ENCODE measurements at regions not wholly inside any gene's neighbourhood (a gene's known extent, or its start where the extent isn't known, plus 50 kb on each side); places are given as distances from the start of the nearest gene placed in this dataset.

GRCh38 chr4:97349468-97350186, 793.6 kb downstream of the STPG2 start:
- RAD21 ChIA-PET (ENCODE audit: unreplicated experiment): no interaction called here
- SMC1A ChIA-PET (ENCODE audit: uncharacterized antibody, unreplicated experiment): no interaction called here
- in situ Hi-C loops (cut with MboI) (no loop called here), intact Hi-C loops (cut with micrococcal nuclease; ENCODE audit: unreplicated experiment) (no loop called here)
- Histone ChIP-seq H3K4me1 (ENCODE audit: control insufficient read depth, insufficient read depth, low read length) (no peaks in the 10 kb centered on the region), H3K36me3 (ENCODE audit: control insufficient read depth in 2 of 2, insufficient read depth in 2 of 2, low read length in 1 of 2) (no peaks in the 10 kb centered on the region), H3K79me2 (ENCODE audit: control insufficient read depth, insufficient read depth, low read length) (no peaks in the 10 kb centered on the region), H3K4me3 (no peak overlapping the region), H2AFZ (ENCODE audit: control insufficient read depth, low read depth, low read length) (no peak overlapping the region), H3K27me3 (replicated peaks in 1 of 2; ENCODE audit: control insufficient read depth in 2 of 2, insufficient read depth in 2 of 2, low read length in 1 of 2) (no peaks in the 10 kb centered on the region), H3K9ac (ENCODE audit: control insufficient read depth, insufficient read depth, low read length) (no peak overlapping the region), H3K4me2 (ENCODE audit: control insufficient read depth, insufficient read depth) (no peak overlapping the region), H3K27ac (ENCODE audit: control insufficient read depth, insufficient read depth) (no peak overlapping the region), H4K20me1 (ENCODE audit: control insufficient read depth, insufficient read depth) (no peaks in the 10 kb centered on the region), H3K9me3 (replicated peaks; ENCODE audit: control insufficient read depth, insufficient read depth, low read length) (no peaks in the 10 kb centered on the region)
- POLR2A ChIA-PET: no interaction called here
- no peak for FAIRE-seq
- DNase-seq (ENCODE audit: low read depth, low spot score): no peak
- TF ChIP-seq POLR2A (IDR thresholded peaks at IDR 0.05; ENCODE audit: low read depth, low read length) (no peak), CBFB (IDR thresholded peaks at IDR 0.05; ENCODE audit: low read depth) (no peak)
- 0% methylated on average over 1 of the region's 1 CpG for WGBS (ENCODE audit: insufficient coverage, insufficient replicate concordance, low lambda C conversion rate, missing lambda C conversion rate)
- no peak for ATAC-seq
- CTCF ChIA-PET: no interaction called here
- no TSS peak for BruUV-seq (replicated peaks)

GRCh38 chr4:97353876-97354275, 789.4 kb downstream of the STPG2 start:
- RAD21 ChIA-PET (ENCODE audit: unreplicated experiment): no interaction called here
- H3K27me3 ChIP-seq (replicated peaks in 1 of 2; ENCODE audit: control insufficient read depth in 2 of 2, insufficient read depth in 2 of 2, low read length in 1 of 2): no peaks in the 10 kb centered on the region
- intact Hi-C loops (cut with micrococcal nuclease; ENCODE audit: unreplicated experiment): no loop called here
- H3K4me1 ChIP-seq (ENCODE audit: control insufficient read depth, insufficient read depth, low read length): no peaks in the 10 kb centered on the region
- ATAC-seq (no peak), DNase-seq (ENCODE audit: low read depth, low spot score) (no peak), FAIRE-seq (no peak)
- H3K36me3 ChIP-seq (ENCODE audit: control insufficient read depth in 2 of 2, insufficient read depth in 2 of 2, low read length in 1 of 2): no peaks in the 10 kb centered on the region
- CTCF ChIA-PET: no interaction called here
- H3K9me3 ChIP-seq (replicated peaks; ENCODE audit: control insufficient read depth, insufficient read depth, low read length): no peaks in the 10 kb centered on the region
- H3K79me2 ChIP-seq (ENCODE audit: control insufficient read depth, insufficient read depth, low read length): no peaks in the 10 kb centered on the region
- 96% methylated on average over 1 of the region's 1 CpG for WGBS (ENCODE audit: insufficient coverage, insufficient replicate concordance, low lambda C conversion rate, missing lambda C conversion rate)
- no peak overlapping the region for H3K27ac ChIP-seq (ENCODE audit: control insufficient read depth, insufficient read depth)
- POLR2A ChIA-PET: no interaction called here
- no TSS peak for BruUV-seq (replicated peaks)
- in situ Hi-C loops (cut with MboI): no loop called here
- H3K4me3 ChIP-seq: no peak overlapping the region
- SMC1A ChIA-PET (ENCODE audit: uncharacterized antibody, unreplicated experiment): no interaction called here
- H2AFZ ChIP-seq (ENCODE audit: control insufficient read depth, low read depth, low read length): no peak overlapping the region
- H4K20me1 ChIP-seq (ENCODE audit: control insufficient read depth, insufficient read depth): no peaks in the 10 kb centered on the region
- no peak overlapping the region for H3K4me2 ChIP-seq (ENCODE audit: control insufficient read depth, insufficient read depth)
- no peak for TF ChIP-seq GATAD2B (conservative IDR thresholded peaks at IDR 0.05; ENCODE audit: low read depth)
- no peak for TF ChIP-seq POLR2AphosphoS5 (IDR thresholded peaks at IDR 0.05; ENCODE audit: low read length)
- TF ChIP-seq STAT1 (conservative IDR thresholded peaks at IDR 0.05): no peak
- no peak for TF ChIP-seq TCF7 (IDR thresholded peaks at IDR 0.05; ENCODE audit: borderline replicate concordance)
- TF ChIP-seq PAX8 (IDR thresholded peaks at IDR 0.05): no peak
- no peak for TF ChIP-seq SIX5 (IDR thresholded peaks at IDR 0.05; ENCODE audit: low read depth, low read length, severe bottlenecking)
- no peak for TF ChIP-seq DPF2 (IDR thresholded peaks at IDR 0.05)
- no peak for TF ChIP-seq JUND (IDR thresholded peaks at IDR 0.05; ENCODE audit: low read depth, low read length)
- TF ChIP-seq NR2C1 (IDR thresholded peaks at IDR 0.05): no peak
- TF ChIP-seq SIN3A (IDR thresholded peaks at IDR 0.05; ENCODE audit: low read depth, low read length): no peak
- no peak for TF ChIP-seq RELB (IDR thresholded peaks at IDR 0.05; ENCODE audit: low read depth)
- TF ChIP-seq YBX1 (IDR thresholded peaks at IDR 0.05): no peak
- no peak for TF ChIP-seq BCL3 (IDR thresholded peaks at IDR 0.05; ENCODE audit: borderline replicate concordance, insufficient read depth, low read depth, low read length, poor library complexity, severe bottlenecking)
- TF ChIP-seq USF2 (IDR thresholded peaks at IDR 0.05; ENCODE audit: borderline replicate concordance, low read depth, low read length): no peak
- no peak overlapping the region for H3K9ac ChIP-seq (ENCODE audit: control insufficient read depth, insufficient read depth, low read length)

Measured in GM12878 (cell line).